Aorta (tissue), 5 donors: ENCODE measurements at regions not wholly inside any gene's neighbourhood (a gene's known extent, or its start where the extent isn't known, plus 50 kb on each side); places are given as distances from the start of the nearest gene placed in this dataset.

ENCODE experiments used
- ATAC-seq: fragments of 200-7000 bp; cut with Tn5 transposase; one replicate; pipeline ENCODE4 v1.9.1; 2022; ENCODE audit warnings: moderate library complexity; ENCODE audit not compliant: low FRiP score
- DNase-seq, 2 donors: peaks; one replicate each; pipeline ENCODE4 v3.0.0-alpha.2; 2020
- H3K27ac ChIP-seq, 2 donors: one replicate each; pipeline ENCODE4 v1.5.1; 2013; ENCODE audit warnings: low read length in 2 of 2, mild to moderate bottlenecking in 2 of 2, moderate library complexity in 2 of 2, control low read depth in 1 of 2, inconsistent platforms in 1 of 2, low read depth in 1 of 2
- H3K27me3 ChIP-seq, 2 donors: one replicate each; pipeline ENCODE4 v1.6.1; 2013; ENCODE audit warnings: control low read depth in 1 of 2, low read length in 1 of 2, mild to moderate bottlenecking in 1 of 2, moderate library complexity in 1 of 2; ENCODE audit not compliant: insufficient read depth in 2 of 2, control insufficient read depth in 1 of 2
- H3K36me3 ChIP-seq, 2 donors: one replicate each; pipeline ENCODE4 v1.6.1; 2013; ENCODE audit warnings: control low read depth in 1 of 2, low read length in 1 of 2, mild to moderate bottlenecking in 1 of 2; ENCODE audit not compliant: insufficient read depth in 2 of 2, control insufficient read depth in 1 of 2
- H3K4me1 ChIP-seq, 2 donors: one replicate each; pipeline ENCODE4 v1.6.1; 2013; ENCODE audit warnings: low read length in 2 of 2, control low read depth in 1 of 2, mild to moderate bottlenecking in 1 of 2, moderate library complexity in 1 of 2; ENCODE audit not compliant: insufficient read depth in 2 of 2, control insufficient read depth in 1 of 2
- H3K4me3 ChIP-seq, 2 donors: one replicate each; pipeline ENCODE4 v1.5.1; 2013; ENCODE audit warnings: low read length in 2 of 2, control low read depth in 1 of 2, mild to moderate bottlenecking in 1 of 2
- H3K9me3 ChIP-seq: one replicate; pipeline ENCODE4 v1.6.1; 2013; ENCODE audit warnings: mild to moderate bottlenecking, low read length; ENCODE audit not compliant: control insufficient read depth
- WGBS, 2 donors: extraction: QIAGEN DNeasy Blood & Tissue Kit; methylation state at CpG; one replicate each; pipeline ENCODE4 v1.1.7; 2013; 5-methylcytosine and 5-hydroxymethylcytosine counted together
- intact Hi-C, 2 donors: fragments of 100-400 bp; cut with DNase I; formaldehyde crosslinking; loops; one replicate each; pipeline versions ENCODE4 v1.14.2 to v1.15.0; 2022
- donor health status: healthy with polysubstance abuse.
- donor health status: Bipolar disorder and iron deficiency.
- donor health status: DM: no; HTN: no; CAD: no.
- donor health status: DM: no; HTN: no; CAD: no.
- donor health status: DM: yes; HTN: yes; CAD: no.

GRCh38 chr11:112728288-112728687, 232.9 kb upstream of the NCAM1 start:
- H3K4me3 ChIP-seq: no peak overlapping the region
- WGBS, 2 donors: 84 to 92% methylated on average over 2 of the region's 2 CpGs
- ATAC-seq (no peak), DNase-seq (no peak)
- no peaks in the 10 kb centered on the region for H3K9me3 ChIP-seq
- intact Hi-C loops: no loop called here
- no peak overlapping the region for H3K27ac ChIP-seq
- no peaks in the 10 kb centered on the region for H3K36me3 ChIP-seq
- no peaks in the 10 kb centered on the region for H3K27me3 ChIP-seq
- no peaks in the 10 kb centered on the region for H3K4me1 ChIP-seq

- H3K4me3 ChIP-seq: no peak overlapping the region
- WGBS, 2 donors: 85 to 88% methylated on average over 4 of the region's 4 CpGs
- ATAC-seq: peak; percentile 24
- no peaks in the 10 kb centered on the region for H3K27me3 ChIP-seq
- H3K36me3 ChIP-seq: no peaks in the 10 kb centered on the region
- DNase-seq: no peak
- no peaks in the 10 kb centered on the region for H3K4me1 ChIP-seq
- no peak overlapping the region for H3K27ac ChIP-seq
- intact Hi-C loops: no loop called here
- H3K9me3 ChIP-seq: no peaks in the 10 kb centered on the region
These were observed 232.5 kb upstream of the NCAM1 start for GRCh38 chr11:112728716-112729115.

- 41 to 75% methylated on average over 5 of the region's 5 CpGs for WGBS, 2 donors
- no peaks in the 10 kb centered on the region for H3K27me3 ChIP-seq
- H3K4me3 ChIP-seq: no peak overlapping the region
- H3K9me3 ChIP-seq: no peaks in the 10 kb centered on the region
- no peak for DNase-seq
- no peaks in the 10 kb centered on the region for H3K36me3 ChIP-seq
- ATAC-seq: no peak
- intact Hi-C loops: no loop called here
- no peaks in the 10 kb centered on the region for H3K4me1 ChIP-seq
- H3K27ac ChIP-seq: no peak overlapping the region
These were observed 230.6 kb upstream of the NCAM1 start for GRCh38 chr11:112730591-112730990.

- Histone ChIP-seq H3K36me3 (no peaks in the 10 kb centered on the region), H3K27ac (no peak overlapping the region), H3K9me3 (no peaks in the 10 kb centered on the region), H3K4me1 (no peaks in the 10 kb centered on the region), H3K4me3 (no peak overlapping the region), H3K27me3 (no peaks in the 10 kb centered on the region)
- ATAC-seq: no peak
- no peak for DNase-seq
- intact Hi-C loops: no loop called here
- 83 to 84% methylated on average over 2 of the region's 2 CpGs for WGBS, 2 donors
These were observed 229.7 kb upstream of the NCAM1 start for GRCh38 chr11:112731538-112731937.

GRCh38 chr11:112732031-112732430, 229.2 kb upstream of the NCAM1 start:
- DNase-seq (no peak), ATAC-seq (no peak)
- H3K9me3 ChIP-seq: no peaks in the 10 kb centered on the region
- no peaks in the 10 kb centered on the region for H3K4me1 ChIP-seq
- no peak overlapping the region for H3K4me3 ChIP-seq
- H3K36me3 ChIP-seq: no peaks in the 10 kb centered on the region
- WGBS, 2 donors: 72% methylated on average over 4 of the region's 4 CpGs
- H3K27me3 ChIP-seq: no peaks in the 10 kb centered on the region
- H3K27ac ChIP-seq: no peak overlapping the region
- intact Hi-C loops: no loop called here

GRCh38 chr11:112734207-112734606, 227.0 kb upstream of the NCAM1 start:
- WGBS, 2 donors: 0 to 2% methylated on average over 3 of the region's 3 CpGs
- ATAC-seq: no peak
- H3K4me1 ChIP-seq: no peaks in the 10 kb centered on the region

GRCh38 chr11:112735470-112735869, 225.8 kb upstream of the NCAM1 start:
- intact Hi-C loops: no loop called here
- ATAC-seq (no peak), DNase-seq (no peak)
- Histone ChIP-seq H3K4me1 (no peaks in the 10 kb centered on the region), H3K36me3 (no peaks in the 10 kb centered on the region), H3K27ac (no peak overlapping the region), H3K27me3 (no peaks in the 10 kb centered on the region), H3K9me3 (no peaks in the 10 kb centered on the region), H3K4me3 (no peak overlapping the region)
- WGBS, 2 donors: 63 to 68% methylated on average over 2 of the region's 2 CpGs

More at GRCh38 chr11:112734207-112734606, 227.0 kb upstream of the NCAM1 start:
- intact Hi-C loops: no loop called here
- H3K9me3 ChIP-seq: no peaks in the 10 kb centered on the region
- no peaks in the 10 kb centered on the region for H3K27me3 ChIP-seq
- H3K27ac ChIP-seq: no peak overlapping the region
- no peaks in the 10 kb centered on the region for H3K36me3 ChIP-seq
- no peak overlapping the region for H3K4me3 ChIP-seq
- no peak for DNase-seq

GRCh38 chr11:112744041-112744440, 217.2 kb upstream of the NCAM1 start:
- Histone ChIP-seq H3K27me3 (no peaks in the 10 kb centered on the region), H3K4me3 (no peak overlapping the region), H3K9me3 (no peaks in the 10 kb centered on the region), H3K36me3 (no peaks in the 10 kb centered on the region), H3K27ac (no peak overlapping the region), H3K4me1 (no peaks in the 10 kb centered on the region)
- WGBS, 2 donors: 51 to 63% methylated on average over 2 of the region's 2 CpGs
- no peak for DNase-seq
- intact Hi-C loops: no loop called here
- no peak for ATAC-seq

GRCh38 chr11:112745973-112746372, 215.2 kb upstream of the NCAM1 start:
- intact Hi-C loops: no loop called here
- DNase-seq: no peak
- no peak overlapping the region for H3K4me3 ChIP-seq
- H3K4me1 ChIP-seq: no peaks in the 10 kb centered on the region
- no peak for ATAC-seq
- H3K27me3 ChIP-seq: no peaks in the 10 kb centered on the region
- 59 to 62% methylated on average over 6 of the region's 6 CpGs for WGBS, 2 donors
- H3K36me3 ChIP-seq: no peaks in the 10 kb centered on the region
- H3K9me3 ChIP-seq: no peaks in the 10 kb centered on the region
- no peak overlapping the region for H3K27ac ChIP-seq
